ENCODE measurements at regions not wholly inside any gene's neighbourhood (a gene's known extent, or its start where the extent isn't known, plus 50 kb on each side); places are given as distances from the start of the nearest gene placed in this dataset.

DNA sequence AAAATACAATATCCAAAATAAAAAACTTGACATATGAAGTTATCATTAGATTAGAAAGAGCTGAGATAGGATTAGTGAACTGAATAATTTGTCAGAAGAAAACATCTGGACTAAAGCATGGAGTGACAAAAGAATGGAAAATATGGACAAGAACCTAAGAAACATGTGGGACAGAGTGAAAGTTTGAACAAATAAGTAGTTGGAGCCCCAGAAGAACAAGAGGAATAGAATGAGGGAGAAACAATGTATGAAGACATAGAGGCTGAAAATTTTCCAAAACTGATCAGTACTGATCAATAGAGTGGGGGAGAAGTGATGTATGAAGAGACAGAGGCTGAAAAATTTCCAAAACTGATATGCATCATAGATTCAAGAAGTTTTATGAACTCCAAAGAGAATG lies 170.6 kb upstream of the CRY1 start:
- ATAC-seq (no peak), DNase-seq (no peak)
- intact Hi-C loops (cut with micrococcal nuclease) = no loop called here

DNA sequence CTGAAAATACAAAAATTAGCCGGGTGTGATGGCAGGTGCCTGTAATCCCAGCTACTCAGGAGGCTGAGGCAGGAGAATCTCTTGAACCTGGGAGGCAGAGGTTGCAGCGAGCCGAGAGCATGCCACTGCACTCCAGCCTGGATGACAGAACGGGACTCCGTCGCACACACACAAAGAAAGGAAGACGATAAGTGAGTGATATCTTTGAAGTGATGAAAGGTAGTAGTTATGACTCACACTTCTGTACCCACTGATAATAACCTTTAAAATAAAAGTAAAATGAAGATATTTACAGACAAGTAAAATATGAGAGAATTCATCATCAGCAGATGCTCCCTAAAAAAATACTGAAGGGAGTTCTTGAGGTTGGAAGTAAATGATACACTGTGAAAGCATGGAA lies 171.3 kb upstream of the CRY1 start:
- DNase-seq (no peak), ATAC-seq (no peak)
- intact Hi-C loops (cut with micrococcal nuclease) = no loop called here

DNA sequence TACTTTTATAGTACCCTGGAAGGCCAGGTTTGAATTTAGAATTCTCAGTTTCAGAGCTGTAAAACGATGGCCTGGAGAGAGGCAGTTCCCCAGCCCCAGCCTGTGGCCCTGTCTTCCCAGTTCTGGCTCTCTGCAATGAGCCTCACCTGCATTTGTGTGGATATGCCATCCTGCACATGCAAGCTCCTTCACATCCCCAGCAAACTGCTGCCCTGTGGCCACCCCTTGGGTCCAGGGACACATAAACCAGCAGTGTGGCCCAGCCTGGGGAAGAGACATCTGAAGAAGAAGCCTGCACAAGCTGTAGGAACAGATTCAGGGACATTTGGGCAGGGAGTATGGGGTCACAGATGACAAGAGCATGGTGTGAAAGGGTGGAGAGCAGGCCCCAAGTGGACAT lies 174.3 kb upstream of the CRY1 start:
- intact Hi-C loops (cut with micrococcal nuclease) = no loop called here
- ATAC-seq (no peak), DNase-seq (no peak)

DNA sequence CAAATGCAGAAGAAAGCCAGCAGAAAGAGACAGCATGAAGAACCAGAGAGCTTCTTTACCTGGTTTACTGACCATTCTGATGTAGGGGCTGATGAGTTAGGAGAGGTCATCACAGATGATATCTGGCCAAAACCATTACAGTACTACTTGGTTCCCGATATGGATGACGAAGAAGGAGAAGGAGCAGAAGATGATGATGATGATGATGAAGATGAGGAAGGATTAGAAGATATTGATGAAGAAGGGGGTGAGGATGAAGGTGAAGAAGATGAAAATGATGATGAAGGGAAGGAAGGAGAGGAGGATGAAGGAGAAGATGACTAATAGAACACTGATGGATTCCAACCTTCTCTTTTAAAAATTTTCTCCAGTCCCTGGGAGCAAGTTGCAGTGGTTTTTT lies 178.2 kb upstream of the CRY1 start:
- ATAC-seq (no peak), DNase-seq (no peak)
- intact Hi-C loops (cut with micrococcal nuclease) = no loop called here

DNA sequence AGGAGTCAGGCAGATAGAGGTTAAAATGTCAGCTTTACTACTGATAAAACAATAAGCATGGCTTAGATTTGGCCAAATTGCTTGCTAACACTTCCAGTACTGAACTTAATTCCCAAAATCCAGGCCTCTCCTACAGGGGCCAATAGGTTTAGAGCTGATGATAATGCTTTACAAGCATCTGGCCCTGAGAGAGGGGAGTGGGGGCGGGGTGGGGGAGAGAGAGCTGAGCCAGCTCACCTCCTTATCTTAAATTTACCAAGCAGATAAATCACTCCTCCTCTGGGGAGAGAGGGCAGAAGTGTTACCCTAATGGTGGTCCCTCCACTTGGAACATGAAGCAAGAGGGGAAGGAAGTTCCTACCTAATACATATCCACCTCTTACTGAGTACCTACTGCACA lies 182.2 kb upstream of the CRY1 start:
- ATAC-seq = no peak
- DNase-seq = no peak
- intact Hi-C loops (cut with micrococcal nuclease) = no loop called here

DNA sequence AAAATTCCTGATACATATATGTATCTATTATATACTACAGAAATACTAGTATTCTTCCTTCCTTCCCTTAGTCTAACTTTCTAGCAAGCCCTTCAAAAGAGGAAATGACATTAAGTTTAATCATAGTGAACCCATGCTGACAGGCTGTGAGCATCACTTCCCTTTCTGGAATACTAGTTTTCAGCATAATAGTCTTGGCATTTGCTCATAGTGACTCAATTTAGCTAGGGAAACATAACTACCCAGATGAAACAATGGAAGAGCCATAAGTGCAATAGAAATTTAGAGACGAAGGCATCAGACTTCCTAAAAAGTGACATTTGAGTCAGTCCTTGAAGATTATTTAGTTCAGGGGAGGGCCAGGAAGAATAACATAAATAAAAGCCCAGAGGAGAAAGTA lies 184.5 kb upstream of the CRY1 start:
- DNase-seq (no peak), ATAC-seq (no peak)
- intact Hi-C loops (cut with micrococcal nuclease) = no loop called here

DNA sequence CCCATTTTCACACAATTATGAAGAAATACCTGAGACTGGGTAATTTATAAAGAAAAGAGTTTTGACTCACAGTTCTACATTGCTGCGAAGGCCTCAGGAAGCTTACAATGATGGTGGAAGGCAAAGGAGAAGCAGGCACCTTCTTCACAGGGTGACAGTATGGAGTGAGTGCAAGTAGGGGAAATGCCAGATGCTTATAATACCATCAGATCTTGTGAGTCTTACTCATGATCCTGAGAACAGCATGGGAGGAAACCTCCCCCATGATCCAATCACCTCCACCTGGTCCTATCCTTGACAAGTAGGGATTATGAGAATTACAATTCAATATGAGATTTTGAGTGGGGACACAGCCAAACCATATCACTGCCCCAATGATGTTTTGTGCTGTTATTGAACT lies 189.3 kb upstream of the CRY1 start:
- no peak for ATAC-seq
- DNase-seq = no peak
- intact Hi-C loops (cut with micrococcal nuclease) = no loop called here

DNA sequence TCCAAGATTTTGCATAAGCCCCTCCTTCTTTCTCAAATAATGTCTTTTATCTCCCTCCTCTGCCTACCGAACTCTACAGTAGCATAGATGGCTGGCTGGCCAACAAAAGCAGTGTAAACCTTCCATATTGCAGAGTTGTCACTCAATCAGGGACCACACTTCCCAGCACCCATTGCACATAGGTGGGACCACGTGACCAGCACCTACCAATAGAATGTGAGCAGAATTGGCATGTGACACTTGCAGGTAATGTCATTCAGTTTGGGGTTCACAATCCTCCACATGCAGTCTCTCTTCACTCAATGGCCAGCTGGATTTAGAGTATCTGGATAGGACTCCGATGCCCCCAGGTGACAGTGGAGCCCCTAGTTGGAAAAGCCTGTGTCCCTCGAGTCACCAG lies 190.3 kb upstream of the CRY1 start:
- no peak for DNase-seq
- no peak for ATAC-seq
- intact Hi-C loops (cut with micrococcal nuclease) = no loop called here

DNA sequence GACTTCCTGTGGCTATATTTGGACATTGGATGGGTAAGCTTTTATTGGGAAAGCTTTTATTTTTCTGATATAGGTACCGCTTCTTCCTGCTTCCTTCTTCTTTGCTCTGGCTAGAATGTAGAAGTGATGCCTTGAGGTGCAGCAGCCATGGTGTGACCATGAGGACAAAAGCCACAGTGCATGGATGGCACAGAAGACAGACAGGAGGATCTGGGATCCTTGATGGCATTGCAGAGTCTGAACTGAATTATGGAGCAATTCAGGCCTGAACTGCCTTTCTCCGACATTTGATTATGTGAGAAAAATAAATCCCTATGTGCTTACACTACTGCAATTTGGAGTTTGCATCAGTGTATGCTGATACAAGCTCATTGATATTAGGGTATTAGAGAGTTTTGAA lies 191.3 kb upstream of the CRY1 start:
- ATAC-seq (no peak), DNase-seq (no peak)
- intact Hi-C loops (cut with micrococcal nuclease) = no loop called here

DNA sequence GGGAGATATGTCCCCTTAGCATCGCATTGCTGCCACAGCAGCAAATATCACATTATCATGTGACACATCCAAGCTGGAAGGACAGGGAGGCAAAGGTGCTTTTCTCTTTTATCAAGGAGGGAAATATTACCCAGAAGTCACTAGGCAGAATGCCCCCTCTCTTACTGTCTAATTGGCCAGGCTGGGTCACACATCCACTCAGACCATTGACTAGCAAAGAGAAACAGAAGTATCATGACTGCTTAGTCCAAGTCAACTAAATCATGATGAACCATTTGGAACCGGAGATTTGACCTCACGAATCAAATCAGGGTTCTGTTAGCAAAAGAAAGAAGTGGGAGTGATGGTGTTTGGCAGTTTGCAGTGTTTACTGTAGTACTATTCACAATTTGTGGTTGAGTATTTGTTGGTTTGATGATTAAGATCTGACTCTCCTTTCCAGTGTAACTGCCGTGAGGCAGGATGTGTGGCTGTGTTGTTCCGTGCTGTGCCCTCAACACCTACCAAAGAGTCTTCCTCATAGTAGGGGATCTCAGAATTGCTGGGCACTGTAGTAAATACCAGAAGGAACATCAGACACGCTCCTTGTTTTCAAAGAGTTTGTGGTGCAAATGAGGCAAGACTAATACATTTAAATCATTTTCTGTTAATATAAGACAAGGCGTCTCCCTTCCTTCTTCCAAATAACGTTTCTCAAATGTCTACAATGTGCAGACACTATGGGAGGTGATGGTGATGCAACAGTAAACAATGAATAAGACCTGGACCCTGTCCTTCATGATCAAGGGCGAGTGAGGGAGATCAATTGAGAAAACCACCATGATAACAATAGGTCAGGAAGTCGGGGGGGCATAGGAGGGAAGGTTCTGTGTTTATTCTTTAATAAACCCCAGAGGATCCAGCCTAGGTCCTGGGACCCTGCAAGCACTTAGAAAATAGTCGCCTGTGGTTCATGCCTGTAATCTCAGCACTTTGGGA lies 194.4 kb upstream of the CRY1 start:
- intact Hi-C loops (cut with micrococcal nuclease) = no loop called here
- no peak for ATAC-seq

DNA sequence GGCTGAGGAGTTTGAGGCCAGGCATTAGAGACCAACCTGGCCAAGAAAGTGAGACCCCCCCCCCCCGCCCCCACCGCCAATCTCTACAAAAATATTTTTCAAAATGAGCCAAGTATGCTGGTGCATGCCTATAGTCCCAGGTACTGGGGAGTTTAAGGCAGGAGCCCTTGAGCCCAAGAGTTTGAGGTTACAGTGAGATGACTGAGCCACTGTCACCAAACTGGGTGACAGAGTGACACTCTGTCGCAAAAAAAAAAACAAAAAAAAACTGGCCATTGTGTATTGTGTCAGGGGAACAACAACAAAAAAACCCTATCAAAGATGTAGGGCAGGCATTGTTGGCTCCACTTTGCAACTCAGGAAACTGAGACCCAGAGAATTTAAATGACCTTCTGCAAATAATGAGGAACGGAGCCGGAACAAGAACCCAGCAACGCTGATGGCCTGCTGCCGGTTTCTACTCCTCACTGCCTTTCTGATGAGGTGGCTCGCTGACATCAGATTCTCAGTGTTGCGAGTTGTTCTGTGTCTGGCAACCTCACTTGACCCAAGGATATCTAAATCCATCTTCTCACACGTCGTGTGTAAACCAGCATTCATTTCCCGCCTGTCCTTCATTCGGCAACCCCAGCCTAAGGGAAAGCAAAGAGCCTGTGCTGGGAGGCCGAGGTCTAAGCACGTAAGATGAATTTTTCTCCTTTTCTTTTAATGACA lies 195.2 kb upstream of the CRY1 start:
- intact Hi-C loops (cut with micrococcal nuclease) = no loop called here
- DNase-seq (no peak), ATAC-seq (no peak)

More for the DNA sequence above, 194.4 kb upstream of the CRY1 start:
- DNase-seq = no peak

DNA sequence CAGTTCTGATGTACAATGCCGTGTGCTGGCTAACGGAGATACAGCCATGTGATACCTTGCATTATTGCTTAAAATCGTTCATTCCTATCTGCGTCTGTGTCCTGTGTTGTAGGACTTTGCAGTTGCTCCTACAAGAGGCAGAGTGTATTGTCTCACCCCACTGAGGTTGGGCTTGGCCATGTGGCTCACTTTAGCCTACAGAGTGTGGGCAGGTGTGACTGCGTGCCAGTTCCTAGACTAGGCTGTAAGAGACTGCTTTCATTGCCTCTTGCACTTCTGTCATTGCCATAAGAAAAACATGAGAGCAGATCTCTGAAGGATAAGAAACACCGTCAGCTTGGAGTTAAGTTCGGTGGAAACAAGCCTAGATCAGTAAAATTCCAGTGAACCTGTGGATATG lies 197.7 kb upstream of the CRY1 start:
- ATAC-seq = no peak
- no peak for DNase-seq
- intact Hi-C loops (cut with micrococcal nuclease) = no loop called here

DNA sequence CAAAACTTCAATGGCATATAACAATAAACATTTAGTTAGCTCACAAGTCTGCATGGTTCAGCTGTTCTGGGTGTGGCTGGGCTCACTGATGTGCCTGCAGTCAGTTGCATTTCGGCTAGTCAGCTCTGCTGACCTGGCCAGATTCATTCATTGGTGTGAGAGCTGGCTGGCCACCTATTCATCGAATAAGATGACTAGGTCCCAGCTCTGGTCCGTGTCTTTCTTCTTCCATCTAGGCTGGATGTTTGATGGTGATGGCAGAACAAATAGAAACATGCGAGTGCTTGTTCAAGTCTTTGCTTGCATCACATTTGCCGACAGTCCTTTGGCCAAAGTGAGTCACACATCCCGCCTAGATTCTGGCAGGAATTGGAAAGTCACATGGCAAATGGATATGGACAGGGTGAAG lies 203.3 kb upstream of the CRY1 start:
- DNase-seq = no peak
- no peak for ATAC-seq
- intact Hi-C loops (cut with micrococcal nuclease) = no loop called here

DNA sequence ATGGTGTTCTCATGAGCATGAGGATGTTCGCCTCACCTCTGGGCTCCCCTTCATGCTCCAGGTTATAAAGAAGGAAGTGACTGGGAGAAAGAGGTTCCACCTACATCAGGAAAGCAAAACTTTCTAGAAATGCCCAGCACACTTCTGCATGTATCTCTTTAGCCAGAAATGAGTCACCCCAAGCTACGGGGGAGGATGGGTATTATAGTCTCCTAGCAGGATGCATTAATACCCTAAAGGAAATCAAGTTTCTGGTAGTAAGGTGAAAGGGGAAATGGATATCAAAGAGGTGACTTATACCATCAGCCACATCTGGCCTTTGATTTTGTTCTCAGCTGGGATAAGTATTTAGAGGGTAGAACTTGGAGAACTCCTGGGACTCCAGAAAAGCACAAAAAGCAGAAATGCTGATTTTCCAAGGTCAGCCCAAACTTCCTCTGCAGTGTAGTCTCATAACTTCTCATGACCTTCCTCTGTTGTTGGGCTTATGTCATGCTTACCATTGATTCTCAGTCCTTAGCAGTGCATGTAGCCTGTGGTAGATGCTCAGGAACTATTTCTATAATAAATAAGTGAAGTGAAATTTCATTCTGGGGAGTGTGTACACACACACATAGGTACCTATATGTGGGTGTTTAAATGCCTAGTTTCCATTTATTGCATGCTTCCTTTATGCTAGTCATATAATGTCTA lies 209.4 kb upstream of the CRY1 start:
- intact Hi-C loops (cut with micrococcal nuclease) = no loop called here
- ATAC-seq (no peak), DNase-seq (no peak)

DNA sequence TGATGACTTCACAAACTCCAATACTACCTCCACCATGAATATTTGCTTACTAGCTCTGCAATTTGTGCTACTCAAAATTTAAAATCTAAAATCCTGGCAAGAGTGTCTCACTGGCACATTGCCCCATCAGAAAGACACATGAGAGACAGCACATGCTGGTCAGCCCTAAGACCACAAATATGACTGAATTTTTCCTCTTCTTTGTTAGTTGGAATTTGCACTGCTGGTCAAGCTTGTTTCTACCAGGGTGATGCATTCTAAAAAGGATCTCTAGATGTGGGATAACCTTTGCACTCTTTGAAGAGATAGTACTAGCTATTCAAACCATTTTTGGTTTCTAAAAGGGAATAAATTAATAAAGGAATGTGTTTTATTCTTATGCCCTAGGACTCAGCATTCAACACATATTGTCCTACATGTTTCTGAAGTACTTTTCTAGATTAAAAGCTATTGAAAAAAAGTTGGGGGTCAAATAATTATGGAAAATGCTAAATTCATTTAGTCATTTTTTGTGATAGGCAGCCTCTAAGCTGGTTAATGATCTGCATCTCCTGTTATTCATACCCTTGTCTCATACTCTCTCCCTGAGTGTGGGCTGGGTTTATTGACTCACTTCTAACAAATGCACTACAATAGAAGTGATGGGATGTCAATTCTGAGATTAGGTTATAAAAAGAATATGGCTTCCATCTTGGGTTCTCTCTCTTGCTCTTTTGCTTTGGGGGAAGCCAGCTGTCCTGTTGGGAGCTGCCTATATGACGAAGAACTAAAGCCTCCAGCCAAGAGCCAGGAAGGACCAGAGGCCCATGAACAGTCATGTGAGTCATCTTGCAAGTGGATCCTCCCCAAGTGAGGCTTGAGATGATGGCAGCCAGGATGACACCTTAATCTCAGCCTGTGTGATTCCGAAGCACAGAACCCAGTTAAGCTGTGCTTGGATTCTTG lies 211.5 kb upstream of the CRY1 start:
- intact Hi-C loops (cut with micrococcal nuclease) = no loop called here
- no peak for DNase-seq
- ATAC-seq = no peak

DNA sequence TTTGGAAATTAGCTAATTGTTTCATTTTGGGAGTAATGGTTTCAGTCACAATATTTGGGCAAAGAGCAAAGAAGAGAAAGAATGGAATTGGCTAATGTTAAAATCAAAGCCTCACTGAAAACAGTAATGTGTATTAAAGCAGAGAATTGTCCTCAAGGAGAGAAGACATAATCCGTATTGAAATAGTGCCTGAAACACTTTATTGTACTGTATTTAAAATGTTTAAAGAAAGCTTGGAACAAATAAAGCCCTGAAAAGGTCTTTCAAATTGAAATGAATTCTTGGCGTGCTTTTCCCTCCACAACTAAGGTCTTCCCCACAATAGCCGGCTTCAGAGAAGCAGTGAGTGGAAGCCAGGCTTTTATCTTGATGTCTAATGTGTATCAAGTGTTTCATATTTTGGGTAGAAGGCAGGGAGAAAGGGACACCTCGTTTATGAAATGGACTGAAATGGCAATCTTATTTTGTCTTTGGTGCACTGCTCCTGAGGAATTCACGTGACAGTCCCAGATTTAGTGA lies 212.9 kb upstream of the CRY1 start:
- intact Hi-C loops (cut with micrococcal nuclease) = no loop called here
- no peak for DNase-seq
- ATAC-seq = no peak

DNA sequence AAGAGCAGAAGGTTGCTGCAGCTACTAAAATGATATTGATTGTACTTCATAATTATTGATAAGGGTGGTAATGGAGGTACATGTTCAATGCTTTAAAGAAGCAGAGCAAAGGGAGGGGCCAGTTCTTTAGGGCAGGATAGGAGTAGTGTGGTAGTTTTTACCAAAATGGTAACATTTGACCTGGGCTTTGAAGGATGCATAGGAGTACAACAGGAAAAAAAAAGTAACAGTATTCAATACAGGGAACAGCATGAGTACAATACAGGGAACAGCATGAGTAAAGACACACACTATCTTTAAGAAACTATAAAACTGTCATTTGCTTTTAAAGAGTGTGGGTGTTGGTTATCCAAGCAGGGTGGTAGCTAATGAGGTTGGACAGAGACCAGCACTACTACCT lies 215.0 kb upstream of the CRY1 start:
- ATAC-seq (no peak), DNase-seq (no peak)
- intact Hi-C loops (cut with micrococcal nuclease) = no loop called here

DNA sequence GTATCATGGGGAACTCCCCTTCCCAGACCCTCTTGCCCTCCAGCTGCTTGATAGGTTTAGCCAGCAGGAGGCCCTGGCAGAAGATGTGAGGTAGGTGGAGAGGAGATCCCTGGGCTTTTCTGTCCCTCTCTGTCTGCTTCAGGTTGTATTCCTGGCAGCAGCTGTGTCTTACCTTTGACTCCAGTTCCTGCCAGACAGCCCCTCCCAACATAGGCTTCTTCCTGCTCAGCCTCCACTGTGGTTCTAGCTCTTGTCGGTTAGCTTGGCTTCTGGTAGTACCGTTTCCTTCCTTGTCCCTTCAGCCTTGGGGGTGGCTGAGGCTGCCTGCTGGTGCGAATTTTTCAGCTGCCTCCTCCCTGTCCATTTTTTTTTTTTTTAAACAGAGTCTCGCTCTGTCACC lies 215.7 kb upstream of the CRY1 start:
- intact Hi-C loops (cut with micrococcal nuclease) = no loop called here
- DNase-seq (no peak), ATAC-seq (no peak)

DNA sequence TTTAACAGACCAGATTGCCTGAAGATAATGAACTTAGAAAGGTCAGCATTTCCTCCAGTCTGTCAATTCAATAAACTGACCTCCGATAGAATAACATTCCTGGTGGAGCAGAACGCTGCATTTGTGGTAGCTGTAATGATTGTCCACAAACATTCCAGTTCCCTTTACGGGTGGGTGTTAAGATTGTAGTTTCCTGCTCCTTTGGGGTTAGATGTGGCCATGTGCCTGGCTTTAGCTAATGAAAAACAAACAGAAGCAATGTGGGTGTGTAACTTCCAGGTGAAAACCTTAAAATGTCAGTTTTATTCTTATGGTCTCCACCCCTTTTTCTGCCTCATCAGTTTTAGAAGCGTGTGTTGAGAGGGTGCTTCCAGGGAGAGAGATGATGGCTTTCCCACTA lies 217.3 kb upstream of the CRY1 start:
- no peak for ATAC-seq
- intact Hi-C loops (cut with micrococcal nuclease) = no loop called here

More for the DNA sequence above, 217.3 kb upstream of the CRY1 start:
- DNase-seq = no peak
